ENCODE measurements at regions not wholly inside any gene's neighbourhood (a gene's known extent, or its start where the extent isn't known, plus 50 kb on each side); places are given as distances from the start of the nearest gene placed in this dataset.

DNA sequence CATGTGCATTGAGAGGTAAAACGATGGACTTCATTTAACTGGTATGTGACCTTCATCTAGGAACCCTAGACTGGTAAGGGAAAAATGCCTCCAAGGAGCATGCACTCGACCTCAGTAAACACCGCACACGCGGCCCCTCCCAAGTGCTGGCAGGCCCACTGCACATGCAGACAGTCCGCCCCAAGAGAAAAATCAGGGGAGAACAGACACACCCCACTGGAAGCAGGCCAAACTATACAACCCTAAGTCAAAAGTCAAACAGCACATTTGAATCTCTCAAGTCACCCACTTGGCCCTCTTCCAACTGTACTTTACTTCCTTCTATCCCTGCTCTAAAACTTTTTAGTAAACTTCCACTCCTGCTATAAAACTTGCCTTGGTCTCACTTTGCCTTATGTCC, 250.1 kb upstream of the HES1 start:
- H3K9me3 ChIP-seq (ENCODE audit: control insufficient read depth, low read depth, low read length) = peaks cover 10% of the 10 kb centered on the region
- H3K4me1 ChIP-seq (ENCODE audit: control insufficient read depth, insufficient read depth, low read length) = no peaks in the 10 kb centered on the region
- H3K4me3 ChIP-seq (ENCODE audit: low read length) = no peak overlapping the region
- WGBS (ENCODE audit: insufficient coverage, low lambda C conversion rate) = no CpG with 5 or more reads among the region's 6 CpGs
- DNase-seq = peak in 1 of 2 donors; percentile 43
- H3K36me3 ChIP-seq (ENCODE audit: control insufficient read depth, insufficient read depth, low read length) = no peaks in the 10 kb centered on the region
- H3K27ac ChIP-seq (ENCODE audit: low read length) = no peak overlapping the region
- H3K27me3 ChIP-seq (ENCODE audit: control insufficient read depth, insufficient read depth, low read length) = no peaks in the 10 kb centered on the region

DNA sequence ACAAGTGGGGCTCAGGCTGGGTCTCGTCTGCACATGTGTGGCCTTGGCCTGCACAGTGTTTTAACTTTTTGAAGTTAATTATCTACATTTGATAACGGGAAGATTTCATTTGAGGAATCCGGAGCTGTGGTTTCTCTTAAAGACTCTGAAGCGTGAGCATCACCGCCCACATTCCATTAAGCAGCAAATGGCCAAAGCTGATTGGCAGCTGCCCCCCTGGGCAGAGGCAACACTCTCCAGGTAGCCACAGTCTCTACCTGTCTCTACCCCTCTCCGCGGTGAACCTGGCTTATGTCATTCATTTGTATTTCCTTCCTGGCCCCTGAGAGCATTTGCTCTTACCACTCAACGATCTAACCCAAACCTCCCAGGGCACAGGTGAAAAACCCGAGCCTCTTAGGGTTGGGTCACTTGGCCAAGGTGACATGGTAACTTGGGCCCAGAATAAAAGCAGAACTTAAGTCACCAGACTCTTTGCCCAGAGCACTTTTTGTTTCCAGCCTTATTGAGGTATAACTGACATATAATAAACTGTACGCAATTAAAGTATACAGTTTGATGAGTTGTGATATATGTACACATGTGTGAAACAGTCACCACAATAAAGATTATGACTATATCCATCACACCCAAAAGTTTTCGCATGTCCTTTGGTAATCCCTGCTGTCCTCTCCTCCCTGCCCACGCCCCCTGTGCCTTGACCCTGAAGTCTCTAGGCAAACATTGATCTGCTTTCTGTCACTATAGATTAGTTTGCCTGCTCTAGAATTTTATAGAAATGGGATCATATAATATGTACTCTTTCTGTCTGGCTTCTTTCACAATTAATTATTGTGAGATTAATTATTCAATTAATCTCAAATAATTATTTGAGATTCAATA, 245.7 kb upstream of the HES1 start:
- Histone ChIP-seq H3K4me1 (ENCODE audit: control insufficient read depth, insufficient read depth, low read length) (no peaks in the 10 kb centered on the region), H3K27me3 (ENCODE audit: control insufficient read depth, insufficient read depth, low read length) (no peaks in the 10 kb centered on the region), H3K4me3 (ENCODE audit: low read length) (no peak overlapping the region), H3K9me3 (ENCODE audit: control insufficient read depth, low read depth, low read length) (peaks cover 9% of the 10 kb centered on the region), H3K27ac (ENCODE audit: low read length) (no peak overlapping the region), H3K36me3 (ENCODE audit: control insufficient read depth, insufficient read depth, low read length) (no peaks in the 10 kb centered on the region)
- no CpG with 5 or more reads among the region's 12 CpGs for WGBS (ENCODE audit: insufficient coverage, low lambda C conversion rate)
- DNase-seq = no peak

DNA sequence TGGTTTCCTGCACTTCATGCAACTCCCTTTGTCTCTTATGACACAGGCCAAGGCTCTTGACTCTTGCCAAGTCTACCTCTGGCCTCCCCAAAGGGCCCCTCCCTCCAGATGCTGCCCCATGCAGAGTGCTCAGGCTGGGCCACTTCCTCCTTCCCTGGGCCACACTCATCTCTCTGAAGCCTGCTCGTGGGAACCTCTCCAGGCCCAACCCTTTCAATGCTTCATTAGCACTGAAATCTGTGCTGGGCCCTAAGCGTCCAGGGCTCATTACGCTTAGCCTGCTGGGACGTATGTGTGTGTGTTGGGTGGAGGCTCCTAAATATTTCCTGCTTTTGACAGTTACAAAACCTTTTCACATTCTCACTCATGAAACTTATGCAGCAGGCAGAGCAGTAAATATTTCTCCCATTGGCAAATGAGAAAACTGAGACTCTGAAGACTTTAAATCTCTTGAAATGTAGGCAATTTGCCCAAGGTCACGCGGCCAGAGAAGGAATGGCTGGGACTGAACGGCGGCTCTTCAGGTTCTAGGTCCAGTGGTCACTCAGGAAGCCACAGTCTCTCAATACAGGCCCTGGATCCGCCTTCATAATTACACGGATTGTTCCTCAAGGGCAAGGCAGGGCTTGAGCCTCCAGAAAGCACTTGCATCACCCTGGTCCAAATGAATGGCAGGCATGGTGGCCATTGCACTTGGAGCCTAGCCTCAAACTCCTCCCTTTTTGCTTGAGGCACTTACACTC, 241.7 kb upstream of the HES1 start:
- Histone ChIP-seq H3K4me1 (ENCODE audit: control insufficient read depth, insufficient read depth, low read length) (no peaks in the 10 kb centered on the region), H3K36me3 (ENCODE audit: control insufficient read depth, insufficient read depth, low read length) (no peaks in the 10 kb centered on the region), H3K9me3 (ENCODE audit: control insufficient read depth, low read depth, low read length) (no peaks in the 10 kb centered on the region), H3K27me3 (ENCODE audit: control insufficient read depth, insufficient read depth, low read length) (no peaks in the 10 kb centered on the region), H3K4me3 (ENCODE audit: low read length) (no peak overlapping the region), H3K27ac (ENCODE audit: low read length) (no peak overlapping the region)
- DNase-seq = no peak
- WGBS (ENCODE audit: insufficient coverage, low lambda C conversion rate) = no CpG with 5 or more reads among the region's 10 CpGs

DNA sequence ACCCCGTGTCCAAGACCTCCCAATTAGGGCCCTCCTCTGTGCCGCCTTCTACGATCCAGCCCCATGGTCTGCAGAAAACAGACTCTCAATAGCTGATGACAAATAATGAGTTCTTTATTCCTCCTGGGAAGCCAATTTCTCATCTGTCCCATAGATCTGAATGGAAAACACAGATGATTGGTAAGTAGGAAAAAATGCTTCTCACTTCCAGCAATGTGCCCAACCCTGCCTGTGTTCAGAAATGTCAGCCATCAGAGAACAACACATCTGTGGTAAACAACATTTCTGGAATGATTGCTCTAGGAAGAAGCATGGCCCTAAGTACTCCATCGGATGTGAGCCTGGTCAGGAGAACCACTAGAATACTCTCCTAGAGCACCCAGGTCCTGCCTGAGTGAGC, 240.5 kb upstream of the HES1 start:
- Histone ChIP-seq H3K36me3 (ENCODE audit: control insufficient read depth, insufficient read depth, low read length) (no peaks in the 10 kb centered on the region), H3K27ac (ENCODE audit: low read length) (no peak overlapping the region), H3K4me3 (ENCODE audit: low read length) (no peak overlapping the region), H3K9me3 (ENCODE audit: control insufficient read depth, low read depth, low read length) (no peaks in the 10 kb centered on the region), H3K27me3 (ENCODE audit: control insufficient read depth, insufficient read depth, low read length) (no peaks in the 10 kb centered on the region), H3K4me1 (ENCODE audit: control insufficient read depth, insufficient read depth, low read length) (no peaks in the 10 kb centered on the region)
- DNase-seq = no peak
- whole genome bisulfite sequencing (ENCODE audit: insufficient coverage, low lambda C conversion rate) = no CpG with 5 or more reads among the region's 4 CpGs

DNA sequence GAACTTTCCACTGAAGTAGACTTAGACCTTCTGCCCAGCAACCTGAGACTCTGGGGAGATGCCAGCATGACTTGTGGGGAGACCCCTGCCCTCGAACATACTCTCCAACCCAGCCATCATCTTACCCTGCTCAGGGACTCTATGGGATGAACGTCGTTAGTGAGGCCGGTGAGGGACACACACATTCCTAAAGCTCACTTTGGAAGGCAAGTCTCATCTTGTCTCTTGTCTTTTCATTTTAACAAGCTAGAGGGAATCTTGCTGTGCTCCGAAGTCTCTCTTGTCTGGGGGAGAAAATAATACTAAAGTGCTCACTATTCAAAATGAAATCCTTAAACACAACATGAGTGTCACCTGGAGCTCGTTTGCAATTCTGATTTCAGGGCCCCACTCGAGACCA, 239.5 kb upstream of the HES1 start:
- H3K36me3 ChIP-seq (ENCODE audit: control insufficient read depth, insufficient read depth, low read length) = no peaks in the 10 kb centered on the region
- peaks cover 4% of the 10 kb centered on the region for H3K9me3 ChIP-seq (ENCODE audit: control insufficient read depth, low read depth, low read length)
- H3K4me3 ChIP-seq (ENCODE audit: low read length) = no peak overlapping the region
- H3K4me1 ChIP-seq (ENCODE audit: control insufficient read depth, insufficient read depth, low read length) = no peaks in the 10 kb centered on the region
- 100% methylated on average over 1 of the region's 7 CpGs for WGBS (ENCODE audit: insufficient coverage, low lambda C conversion rate)
- H3K27me3 ChIP-seq (ENCODE audit: control insufficient read depth, insufficient read depth, low read length) = no peaks in the 10 kb centered on the region
- no peak for DNase-seq
- no peak overlapping the region for H3K27ac ChIP-seq (ENCODE audit: low read length)

DNA sequence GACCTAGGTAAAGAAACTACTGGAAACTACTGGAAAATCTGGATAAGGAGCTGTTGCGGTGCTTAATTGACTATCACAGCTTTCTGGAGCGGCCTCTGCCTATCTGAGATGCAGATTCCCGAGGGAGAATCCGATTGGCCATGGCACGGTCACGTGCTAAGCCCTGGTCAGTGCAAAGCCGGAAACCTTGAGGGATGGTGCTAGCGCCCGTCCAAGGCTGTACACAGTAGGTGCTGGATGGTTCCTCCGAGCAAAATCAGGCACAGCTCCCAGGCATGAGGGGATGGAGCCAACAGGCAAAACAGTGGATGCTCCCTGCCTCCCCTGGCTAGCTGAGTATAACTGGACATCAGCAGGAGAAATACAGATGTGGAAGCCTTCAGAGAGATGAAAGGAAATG, 238.7 kb upstream of the HES1 start:
- Histone ChIP-seq H3K27ac (ENCODE audit: low read length) (no peak overlapping the region), H3K36me3 (ENCODE audit: control insufficient read depth, insufficient read depth, low read length) (no peaks in the 10 kb centered on the region), H3K4me3 (ENCODE audit: low read length) (no peak overlapping the region), H3K27me3 (ENCODE audit: control insufficient read depth, insufficient read depth, low read length) (no peaks in the 10 kb centered on the region), H3K4me1 (ENCODE audit: control insufficient read depth, insufficient read depth, low read length) (no peaks in the 10 kb centered on the region), H3K9me3 (ENCODE audit: control insufficient read depth, low read depth, low read length) (peaks cover 4% of the 10 kb centered on the region)
- no CpG with 5 or more reads among the region's 10 CpGs for WGBS (ENCODE audit: insufficient coverage, low lambda C conversion rate)
- no peak for DNase-seq

DNA sequence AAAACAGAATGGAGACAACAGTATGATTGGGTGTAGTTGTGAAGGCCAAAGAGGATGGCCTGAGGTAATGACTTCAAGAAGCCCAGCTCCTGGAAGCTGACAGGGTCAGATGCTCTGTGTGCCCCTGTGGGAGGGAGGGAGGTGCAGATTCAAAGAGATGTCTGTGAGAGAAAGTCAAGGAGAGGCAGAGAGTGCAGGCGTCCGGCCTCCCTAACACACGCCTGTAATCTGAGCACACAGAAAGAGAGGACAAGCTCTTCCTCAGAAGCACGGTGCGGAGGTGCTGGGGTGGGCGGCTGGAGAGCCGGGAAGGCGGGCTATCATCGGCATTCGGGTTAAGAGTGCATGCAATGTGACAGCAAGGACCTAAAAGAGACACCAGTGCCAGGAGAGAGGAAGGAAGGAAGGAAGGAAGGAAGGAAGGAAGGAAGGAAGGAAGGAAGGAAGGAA, 238.2 kb upstream of the HES1 start:
- no peaks in the 10 kb centered on the region for H3K36me3 ChIP-seq (ENCODE audit: control insufficient read depth, insufficient read depth, low read length)
- H3K9me3 ChIP-seq (ENCODE audit: control insufficient read depth, low read depth, low read length) = peaks cover 4% of the 10 kb centered on the region
- H3K4me3 ChIP-seq (ENCODE audit: low read length) = no peak overlapping the region
- no peaks in the 10 kb centered on the region for H3K4me1 ChIP-seq (ENCODE audit: control insufficient read depth, insufficient read depth, low read length)
- no peak for DNase-seq
- no peaks in the 10 kb centered on the region for H3K27me3 ChIP-seq (ENCODE audit: control insufficient read depth, insufficient read depth, low read length)
- no peak overlapping the region for H3K27ac ChIP-seq (ENCODE audit: low read length)
- WGBS (ENCODE audit: insufficient coverage, low lambda C conversion rate) = 30% methylated on average over 2 of the region's 10 CpGs

DNA sequence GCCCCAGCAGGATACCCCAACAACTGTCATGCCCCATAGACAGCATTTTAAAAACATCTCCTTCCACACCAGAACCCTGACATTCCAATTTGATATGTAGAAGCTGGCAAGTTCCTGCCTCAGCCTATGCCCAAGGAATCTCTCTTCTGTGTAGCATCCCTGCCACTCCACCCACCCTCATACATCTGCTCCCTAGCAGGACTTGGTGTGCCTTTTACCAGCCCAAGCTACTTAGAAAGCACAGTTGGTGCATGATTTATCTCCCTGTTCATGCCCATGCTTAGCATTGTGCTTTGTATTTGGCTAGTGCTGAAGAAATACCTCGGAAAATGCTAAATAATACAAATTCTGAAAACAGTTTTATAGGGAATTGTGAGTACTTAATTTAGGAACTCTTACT, 236.9 kb upstream of the HES1 start:
- no peaks in the 10 kb centered on the region for H3K36me3 ChIP-seq (ENCODE audit: control insufficient read depth, insufficient read depth, low read length)
- peaks cover 4% of the 10 kb centered on the region for H3K9me3 ChIP-seq (ENCODE audit: control insufficient read depth, low read depth, low read length)
- H3K4me3 ChIP-seq (ENCODE audit: low read length) = no peak overlapping the region
- WGBS (ENCODE audit: insufficient coverage, low lambda C conversion rate) = 100% methylated on average over 1 of the region's 1 CpG
- no peak overlapping the region for H3K27ac ChIP-seq (ENCODE audit: low read length)
- no peak for DNase-seq
- H3K27me3 ChIP-seq (ENCODE audit: control insufficient read depth, insufficient read depth, low read length) = no peaks in the 10 kb centered on the region
- H3K4me1 ChIP-seq (ENCODE audit: control insufficient read depth, insufficient read depth, low read length) = no peaks in the 10 kb centered on the region

DNA sequence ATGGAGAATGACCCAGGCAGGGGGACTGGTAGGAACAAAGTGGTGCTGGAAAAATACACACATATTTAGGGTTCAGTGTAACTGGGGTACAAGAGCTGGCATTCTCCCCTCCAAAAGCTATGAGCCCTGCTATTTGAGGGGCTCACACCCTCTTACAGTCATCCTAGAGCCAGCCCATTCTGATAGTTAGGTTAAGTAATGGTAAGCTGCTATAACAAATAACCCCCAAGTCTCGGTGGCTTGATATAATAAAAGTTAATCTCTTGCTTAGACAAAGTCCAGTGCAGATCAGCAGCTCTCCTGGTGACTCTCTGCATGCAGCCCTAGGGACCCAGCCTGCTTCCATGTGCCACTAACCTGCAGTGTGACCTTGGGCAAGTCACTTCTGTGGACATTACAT, 234.9 kb upstream of the HES1 start:
- H3K36me3 ChIP-seq (ENCODE audit: control insufficient read depth, insufficient read depth, low read length) = no peaks in the 10 kb centered on the region
- WGBS (ENCODE audit: insufficient coverage, low lambda C conversion rate) = no CpG with 5 or more reads among the region's 1 CpG
- DNase-seq = no peak
- no peaks in the 10 kb centered on the region for H3K27me3 ChIP-seq (ENCODE audit: control insufficient read depth, insufficient read depth, low read length)
- H3K4me1 ChIP-seq (ENCODE audit: control insufficient read depth, insufficient read depth, low read length) = no peaks in the 10 kb centered on the region
- no peak overlapping the region for H3K27ac ChIP-seq (ENCODE audit: low read length)
- H3K9me3 ChIP-seq (ENCODE audit: control insufficient read depth, low read depth, low read length) = peaks cover 4% of the 10 kb centered on the region
- H3K4me3 ChIP-seq (ENCODE audit: low read length) = no peak overlapping the region

DNA sequence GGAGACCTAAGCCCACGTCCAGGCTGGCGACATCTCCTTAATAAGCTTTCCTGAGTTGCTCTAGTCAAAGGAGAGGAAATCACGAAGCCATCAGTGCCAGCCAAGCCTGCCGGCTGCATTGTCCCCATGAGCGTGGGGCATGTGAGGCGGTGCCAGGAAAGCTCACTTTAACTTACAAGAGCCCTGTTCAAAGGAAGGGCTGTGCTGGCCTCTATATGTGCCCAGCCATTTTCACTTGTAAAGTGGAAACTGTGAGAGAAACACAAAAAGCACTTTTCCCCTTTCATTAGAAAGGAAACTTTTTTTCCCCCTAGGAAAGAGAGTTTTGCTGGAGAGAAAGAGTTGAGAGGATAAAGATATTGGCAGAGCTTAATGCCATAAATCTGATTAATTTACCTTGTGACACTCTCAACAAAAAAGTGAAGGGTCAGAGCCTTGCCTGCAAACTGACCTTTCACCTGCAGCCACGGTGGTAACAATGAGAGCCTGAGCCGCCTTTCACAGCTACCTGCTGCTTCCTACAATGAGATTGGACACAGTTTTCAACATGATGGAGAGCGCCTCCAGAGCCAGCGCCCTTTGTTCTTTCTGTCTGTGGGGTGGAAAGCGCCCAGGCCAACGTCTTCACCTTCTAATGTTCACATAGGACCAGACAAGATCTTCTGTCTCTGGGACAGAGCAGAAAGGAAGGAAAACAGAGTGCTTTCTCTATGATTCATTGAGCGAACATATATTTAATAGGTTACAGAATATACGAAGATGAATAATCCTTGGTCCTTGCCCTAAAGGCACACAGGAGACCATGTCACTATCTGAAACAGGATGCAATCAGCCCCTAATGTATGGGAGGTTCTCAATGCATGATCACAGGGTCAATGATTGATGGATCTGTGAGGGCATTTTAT, 233.1 kb upstream of the HES1 start:
- WGBS (ENCODE audit: insufficient coverage, low lambda C conversion rate) = no CpG with 5 or more reads among the region's 14 CpGs
- Histone ChIP-seq H3K27me3 (ENCODE audit: control insufficient read depth, insufficient read depth, low read length) (no peaks in the 10 kb centered on the region), H3K36me3 (ENCODE audit: control insufficient read depth, insufficient read depth, low read length) (no peaks in the 10 kb centered on the region), H3K4me1 (ENCODE audit: control insufficient read depth, insufficient read depth, low read length) (no peaks in the 10 kb centered on the region), H3K27ac (ENCODE audit: low read length) (no peak overlapping the region), H3K4me3 (ENCODE audit: low read length) (no peak overlapping the region), H3K9me3 (ENCODE audit: control insufficient read depth, low read depth, low read length) (peaks cover 4% of the 10 kb centered on the region)
- no peak for DNase-seq

Data from large intestine (tissue), 3 donors.